Vagina (tissue), 2 donors: ENCODE measurements at regions not wholly inside any gene's neighbourhood (a gene's known extent, or its start where the extent isn't known, plus 50 kb on each side); places are given as distances from the start of the nearest gene placed in this dataset.

ENCODE experiments used
- POLR2A ChIP-seq, 2 donors: fragments of 450-650 bp; IDR thresholded peaks; one replicate each; pipeline ENCODE4 v1.6.1; 2017; ENCODE audit warnings: antibody characterized with exemption in 2 of 2, mild to moderate bottlenecking in 2 of 2, moderate library complexity in 2 of 2
- POLR2AphosphoS5 ChIP-seq, 2 donors: sonication (generic); formaldehyde crosslinking; IDR thresholded peaks; one replicate each; pipeline ENCODE4 v1.9.0; 2017; ENCODE audit warnings: antibody characterized with exemption in 2 of 2, mild to moderate bottlenecking in 2 of 2, low read depth in 1 of 2; ENCODE audit not compliant: insufficient read depth in 1 of 2
- TF ChIP-seq, protein P1 (sequence below), 3 experiments: fragments of 450-650 bp in 2 of 3; fragments of 200-600 bp in 1 of 3; sonication (generic) in 1 of 3; IDR thresholded peaks; one replicate each; pipeline ENCODE4 v1.5.1; 2017 to 2019; ENCODE audit warnings: antibody characterized with exemption in 3 of 3, mild to moderate bottlenecking in 2 of 3, moderate library complexity in 2 of 3

DNA sequence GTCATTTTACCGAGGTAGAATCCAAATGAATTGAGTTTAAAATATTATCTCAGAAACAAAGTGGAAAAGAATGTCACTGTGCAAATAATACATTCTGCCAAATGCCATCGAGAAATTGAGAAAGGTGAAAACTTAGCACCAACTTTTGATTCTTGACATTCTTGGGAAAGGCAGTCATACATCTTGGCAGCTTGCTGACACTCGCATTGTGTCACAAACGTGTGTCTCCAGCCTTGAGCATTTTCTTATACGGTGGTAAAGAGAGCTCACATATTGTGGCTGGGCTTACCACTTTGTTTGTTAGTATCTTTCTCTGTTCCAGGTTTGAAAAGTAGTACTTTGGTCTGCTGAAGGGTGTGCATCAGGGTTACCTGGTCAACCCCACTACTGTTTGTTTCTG lies 1456.1 kb downstream of the BRINP3 start:
- TF ChIP-seq, protein P1, sequence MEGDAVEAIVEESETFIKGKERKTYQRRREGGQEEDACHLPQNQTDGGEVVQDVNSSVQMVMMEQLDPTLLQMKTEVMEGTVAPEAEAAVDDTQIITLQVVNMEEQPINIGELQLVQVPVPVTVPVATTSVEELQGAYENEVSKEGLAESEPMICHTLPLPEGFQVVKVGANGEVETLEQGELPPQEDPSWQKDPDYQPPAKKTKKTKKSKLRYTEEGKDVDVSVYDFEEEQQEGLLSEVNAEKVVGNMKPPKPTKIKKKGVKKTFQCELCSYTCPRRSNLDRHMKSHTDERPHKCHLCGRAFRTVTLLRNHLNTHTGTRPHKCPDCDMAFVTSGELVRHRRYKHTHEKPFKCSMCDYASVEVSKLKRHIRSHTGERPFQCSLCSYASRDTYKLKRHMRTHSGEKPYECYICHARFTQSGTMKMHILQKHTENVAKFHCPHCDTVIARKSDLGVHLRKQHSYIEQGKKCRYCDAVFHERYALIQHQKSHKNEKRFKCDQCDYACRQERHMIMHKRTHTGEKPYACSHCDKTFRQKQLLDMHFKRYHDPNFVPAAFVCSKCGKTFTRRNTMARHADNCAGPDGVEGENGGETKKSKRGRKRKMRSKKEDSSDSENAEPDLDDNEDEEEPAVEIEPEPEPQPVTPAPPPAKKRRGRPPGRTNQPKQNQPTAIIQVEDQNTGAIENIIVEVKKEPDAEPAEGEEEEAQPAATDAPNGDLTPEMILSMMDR (IDR thresholded peaks at IDR 0.05), result no peak
- TF ChIP-seq POLR2AphosphoS5 (IDR thresholded peaks at IDR 0.05; ENCODE audit: insufficient read depth in 1 of 2, low read depth in 1 of 2) (no peak), POLR2A (IDR thresholded peaks at IDR 0.05) (no peak)
